B cell (primary cell): ENCODE measurements at regions not wholly inside any gene's neighbourhood (a gene's known extent, or its start where the extent isn't known, plus 50 kb on each side); places are given as distances from the start of the nearest gene placed in this dataset.

ENCODE experiments used
- EZH2 ChIP-seq: IDR thresholded peaks from 2 replicates; pipeline ENCODE4 v1.6.1; 2012; ENCODE audit warnings: borderline replicate concordance, low read depth, mild to moderate bottlenecking, moderate library complexity, low read length; ENCODE audit not compliant: insufficient read depth, poor library complexity, severe bottlenecking
- TF ChIP-seq, protein P1 (sequence below): fragments of 200-600 bp; IDR thresholded peaks from one replicate; pipeline ENCODE4 v1.8.0; 2022; ENCODE audit warnings: antibody characterized with exemption, mild to moderate bottlenecking

DNA sequence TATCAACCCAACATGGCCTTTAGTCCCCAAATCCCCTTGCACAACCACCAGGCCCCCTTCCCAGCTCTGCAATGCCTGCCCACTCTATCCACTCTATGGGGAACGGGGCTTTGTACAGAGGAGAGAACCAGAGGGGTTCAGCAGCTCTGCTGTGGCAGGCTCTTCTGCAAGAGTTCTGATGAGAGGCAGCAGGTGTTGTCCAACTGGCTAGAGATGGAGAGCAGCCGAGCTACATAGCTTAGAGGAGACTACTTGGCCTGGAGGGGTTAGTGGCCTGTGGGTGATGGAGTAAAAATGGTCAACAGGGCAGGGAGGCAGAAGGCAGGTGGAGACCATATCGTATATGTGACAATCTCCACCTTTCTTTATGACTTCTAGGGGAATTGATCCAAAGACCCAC lies 103.0 kb downstream of the QPCT start:
- TF ChIP-seq, protein P1, sequence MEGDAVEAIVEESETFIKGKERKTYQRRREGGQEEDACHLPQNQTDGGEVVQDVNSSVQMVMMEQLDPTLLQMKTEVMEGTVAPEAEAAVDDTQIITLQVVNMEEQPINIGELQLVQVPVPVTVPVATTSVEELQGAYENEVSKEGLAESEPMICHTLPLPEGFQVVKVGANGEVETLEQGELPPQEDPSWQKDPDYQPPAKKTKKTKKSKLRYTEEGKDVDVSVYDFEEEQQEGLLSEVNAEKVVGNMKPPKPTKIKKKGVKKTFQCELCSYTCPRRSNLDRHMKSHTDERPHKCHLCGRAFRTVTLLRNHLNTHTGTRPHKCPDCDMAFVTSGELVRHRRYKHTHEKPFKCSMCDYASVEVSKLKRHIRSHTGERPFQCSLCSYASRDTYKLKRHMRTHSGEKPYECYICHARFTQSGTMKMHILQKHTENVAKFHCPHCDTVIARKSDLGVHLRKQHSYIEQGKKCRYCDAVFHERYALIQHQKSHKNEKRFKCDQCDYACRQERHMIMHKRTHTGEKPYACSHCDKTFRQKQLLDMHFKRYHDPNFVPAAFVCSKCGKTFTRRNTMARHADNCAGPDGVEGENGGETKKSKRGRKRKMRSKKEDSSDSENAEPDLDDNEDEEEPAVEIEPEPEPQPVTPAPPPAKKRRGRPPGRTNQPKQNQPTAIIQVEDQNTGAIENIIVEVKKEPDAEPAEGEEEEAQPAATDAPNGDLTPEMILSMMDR: no peak
- no peak for TF ChIP-seq EZH2
